HCT116 (cell line): ENCODE measurements at regions not wholly inside any gene's neighbourhood (a gene's known extent, or its start where the extent isn't known, plus 50 kb on each side); places are given as distances from the start of the nearest gene placed in this dataset.

Experiments
- ATAC-seq: fragments of 200-7000 bp; cut with Tn5 transposase; 2 replicates; pipeline ENCODE4 v1.9.1; 2020; ENCODE audit warnings: mild to moderate bottlenecking, moderate library complexity
- BruUV-seq: library from RNA; stranded (reverse); fragments of 400-500 nt; replicated peaks from 2 replicates; lab custom pipeline; 2021; lab: Mats Ljungman, UMichigan
- CTCF ChIA-PET: fragments of 300-600 bp; sonication (Branson Sonifier 250); formaldehyde crosslinking; loops from one replicate; lab custom pipeline; 2021; ENCODE audit warnings: antibody characterized with exemption; lab: Charles Lee
- POLR2A ChIA-PET: fragments of 300-600, 350-600 bp; sonication (Branson Sonifier 250); formaldehyde crosslinking; loops from one replicate; lab custom pipeline; 2021; ENCODE audit warnings: antibody characterized with exemption; lab: Charles Lee
- RAD21 ChIA-PET, 2 experiments: fragments of 300-600 bp; sonication (Branson Sonifier 250); formaldehyde crosslinking; loops; one replicate each; lab custom pipeline; 2023; ENCODE audit warnings: low total read pairs in 2 of 2; ENCODE audit not compliant: uncharacterized antibody in 2 of 2, unreplicated experiment in 2 of 2, low non-redundant PET in 1 of 2; lab: Charles Lee
- DNase-seq: peaks from one replicate; pipeline ENCODE4 v3.0.0-alpha.2; 2010; ENCODE audit warnings: low read depth, low spot score
- H2AFZ ChIP-seq: fragments of 200-600 bp; shearing (Covaris generic), sonication (generic); 2 replicates; pipeline ENCODE4 v1.6.1; 2017; ENCODE audit warnings: low read depth, mixed run types, mixed read lengths, antibody characterized with exemption, low read length; ENCODE audit not compliant: poor library complexity, severe bottlenecking
- H3K27ac ChIP-seq: 2 replicates; pipeline ENCODE4 v1.5.1; 2012; ENCODE audit warnings: low read depth, low read length
- H3K27me3 ChIP-seq: fragments of 200-600 bp; sonication (generic); 2 replicates; pipeline ENCODE4 v1.6.1; 2016; ENCODE audit warnings: mixed run types, low read length, mixed read lengths; ENCODE audit not compliant: insufficient read depth
- H3K36me3 ChIP-seq, 2 experiments: fragments of 200-500 bp in 1 of 2; fragments of 200-600 bp in 1 of 2; sonication (Bioruptor generic) in 1 of 2; sonication (generic) in 1 of 2; 2 replicates each; pipeline versions ENCODE4 v1.5.1 to v1.6.1; 2014 to 2016; ENCODE audit warnings: low read length in 2 of 2, inconsistent platforms in 1 of 2, mixed read lengths in 1 of 2, mixed run types in 1 of 2; ENCODE audit not compliant: insufficient read depth in 2 of 2, control insufficient read depth in 1 of 2
- H3K4me1 ChIP-seq, 2 experiments: fragments of 200-600 bp in 1 of 2; sonication (generic) in 1 of 2; 2 replicates each; pipeline versions ENCODE4 v1.5.1 to v1.6.1; 2012 to 2017; ENCODE audit warnings: low read length in 2 of 2, inconsistent platforms in 1 of 2, mild to moderate bottlenecking in 1 of 2, mixed read lengths in 1 of 2, mixed run types in 1 of 2, moderate library complexity in 1 of 2; ENCODE audit not compliant: insufficient read depth in 2 of 2, control insufficient read depth in 1 of 2
- H3K4me2 ChIP-seq: fragments of 200-600 bp; sonication (generic); 2 replicates; pipeline ENCODE4 v1.6.1; 2017; ENCODE audit warnings: mixed run types, low read length, mixed read lengths
- H3K4me3 ChIP-seq, 2 experiments: fragments of 200-600 bp in 1 of 2; sonication (generic) in 1 of 2; replicated peaks in 1 of 2; 2 replicates each; pipeline ENCODE4 v1.5.1; 2011 to 2016; ENCODE audit warnings: low read length in 2 of 2, control low read depth in 1 of 2, low read depth in 1 of 2, mild to moderate bottlenecking in 1 of 2, mixed read lengths in 1 of 2, mixed run types in 1 of 2
- H3K79me2 ChIP-seq: fragments of 200-600 bp; sonication (generic); 2 replicates; pipeline ENCODE4 v1.6.1; 2017; ENCODE audit warnings: mild to moderate bottlenecking, mixed run types, low read length, moderate library complexity, mixed read lengths; ENCODE audit not compliant: insufficient read depth
- H3K9ac ChIP-seq: fragments of 200-600 bp; sonication (generic); 2 replicates; pipeline ENCODE4 v1.6.1; 2016; ENCODE audit warnings: low read length, mixed read lengths
- H3K9me2 ChIP-seq: fragments of 200-600 bp; sonication (generic), shearing (Covaris generic); 2 replicates; pipeline ENCODE4 v1.6.1; 2017; ENCODE audit warnings: mixed run types, mild to moderate bottlenecking, moderate library complexity; ENCODE audit not compliant: insufficient read depth
- H3K9me3 ChIP-seq, 2 experiments: fragments of 200-500 bp in 1 of 2; fragments of 200-600 bp in 1 of 2; sonication (Bioruptor generic) in 1 of 2; sonication (generic) in 1 of 2; 2 replicates each; pipeline ENCODE4 v1.6.1; 2014 to 2017; ENCODE audit warnings: low read length in 2 of 2, mixed read lengths in 2 of 2, inconsistent platforms in 1 of 2, low read depth in 1 of 2, mild to moderate bottlenecking in 1 of 2, mixed run types in 1 of 2, moderate library complexity in 1 of 2; ENCODE audit not compliant: control insufficient read depth in 1 of 2, insufficient read depth in 1 of 2
- H4K20me1 ChIP-seq: fragments of 200-600 bp; sonication (generic), shearing (Covaris generic); 2 replicates; pipeline ENCODE4 v1.6.1; 2017; ENCODE audit warnings: mixed run types, mild to moderate bottlenecking, moderate library complexity; ENCODE audit not compliant: insufficient read depth
- ATF3 ChIP-seq: IDR thresholded peaks from 2 replicates; pipeline ENCODE4 v1.6.1; 2012
- JUND ChIP-seq: IDR thresholded peaks from 2 replicates; pipeline ENCODE4 v1.6.1; 2012
- RAD21 ChIP-seq: IDR thresholded peaks from 2 replicates; pipeline ENCODE4 v1.6.1; 2012; ENCODE audit warnings: low read depth, mild to moderate bottlenecking
- REST ChIP-seq: IDR thresholded peaks from 2 replicates; pipeline ENCODE4 v1.6.1; 2012; ENCODE audit warnings: low read depth
- SIN3A ChIP-seq: IDR thresholded peaks from 2 replicates; pipeline ENCODE4 v1.6.1; 2012; ENCODE audit warnings: low read depth
- SP1 ChIP-seq: IDR thresholded peaks from 2 replicates; pipeline ENCODE4 v1.6.1; 2012; ENCODE audit warnings: low read depth
- SRF ChIP-seq: IDR thresholded peaks from 2 replicates; pipeline ENCODE4 v1.6.1; 2012; ENCODE audit warnings: low read depth
- YY1 ChIP-seq: IDR thresholded peaks from 2 replicates; pipeline ENCODE4 v1.6.1; 2011; ENCODE audit warnings: low read length, low read depth, moderate library complexity, mild to moderate bottlenecking; ENCODE audit not compliant: insufficient replicate concordance; ENCODE audit errors: extremely low read depth
- ZBTB33 ChIP-seq: IDR thresholded peaks from 2 replicates; pipeline ENCODE4 v1.6.1; 2011; ENCODE audit warnings: mild to moderate bottlenecking, low read length, moderate library complexity; ENCODE audit not compliant: insufficient replicate concordance; ENCODE audit errors: extremely low read depth
- ZFX ChIP-seq: fragments of 450-650 bp; IDR thresholded peaks from 2 replicates; pipeline ENCODE4 v1.6.1; 2017
- intact Hi-C: fragments of 100-400 bp; cut with micrococcal nuclease; formaldehyde crosslinking; loops from 2 replicates; pipeline ENCODE4 v1.10.0; 2022

- H3K4me1 ChIP-seq, result no peaks in the 10 kb centered on the region
- intact Hi-C loops, result no loop called here
- H3K27ac ChIP-seq, result no peak overlapping the region
- POLR2A ChIA-PET, result no interaction called here
- no peaks in the 10 kb centered on the region for H3K36me3 ChIP-seq
- no peaks in the 10 kb centered on the region for H3K27me3 ChIP-seq
- RAD21 ChIA-PET, result no interaction called here
- H3K4me3 ChIP-seq, result no peak overlapping the region
- ATAC-seq, result no peak
- TF ChIP-seq ATF3 (no peak), RAD21 (no peak), SIN3A (no peak), SRF (no peak), JUND (no peak), YY1 (no peak), SP1 (no peak), ZFX (no peak), ZBTB33 (no peak), REST (no peak)
- CTCF ChIA-PET, result no interaction called here
- DNase-seq, result no peak
- no TSS peak for BruUV-seq
- H3K9ac ChIP-seq, result no peak overlapping the region
- no peak overlapping the region for H3K4me2 ChIP-seq
- no peak overlapping the region for H2AFZ ChIP-seq
- no peaks in the 10 kb centered on the region for H3K79me2 ChIP-seq
- H4K20me1 ChIP-seq, result no peaks in the 10 kb centered on the region
- no peaks in the 10 kb centered on the region for H3K9me2 ChIP-seq
- H3K9me3 ChIP-seq, result peaks cover 8 to 32% of the 10 kb centered on the region in 2 experiments; a peak in 2 of 4 replicates
These were observed 567.2 kb downstream of the CDH26 start for GRCh38 chr20:60525397-60525796.
